DND-41 (cell line): ENCODE measurements at regions not wholly inside any gene's neighbourhood (a gene's known extent, or its start where the extent isn't known, plus 50 kb on each side); places are given as distances from the start of the nearest gene placed in this dataset.
"Not testable (repeated sequence)": the region's sequence is repeated elsewhere in the genome, so short reads cannot be mapped to it uniquely, and the experiment has no call there.

Experiments
- ATAC-seq: fragments of 200-7000 bp; cut with Tn5 transposase; 3 replicates; pipeline ENCODE4 v1.9.1; 2021; ENCODE audit warnings: low read depth; ENCODE audit not compliant: insufficient read depth
- DNase-seq: peaks from one replicate; pipeline ENCODE4 v3.0.0-alpha.2; 2020
- H2AFZ ChIP-seq: 2 replicates; pipeline ENCODE4 v1.6.0; 2012; ENCODE audit warnings: low read depth, low read length
- H3K27ac ChIP-seq: 2 replicates; pipeline ENCODE4 v1.5.1; 2012; ENCODE audit warnings: low read length, inconsistent platforms
- H3K27me3 ChIP-seq: fragments of 200-600 bp; sonication (generic); 2 replicates; pipeline ENCODE4 v1.6.0; 2012; ENCODE audit warnings: low read length, mild to moderate bottlenecking, inconsistent platforms; ENCODE audit not compliant: insufficient read depth, poor library complexity
- H3K36me3 ChIP-seq: 2 replicates; pipeline ENCODE4 v1.5.1; 2012; ENCODE audit warnings: low read length, inconsistent platforms; ENCODE audit not compliant: insufficient read depth
- H3K4me1 ChIP-seq: 2 replicates; pipeline ENCODE4 v1.5.1; 2012; ENCODE audit warnings: mild to moderate bottlenecking, low read length; ENCODE audit not compliant: insufficient read depth
- H3K4me2 ChIP-seq: 2 replicates; pipeline ENCODE4 v1.6.0; 2012; ENCODE audit warnings: mild to moderate bottlenecking, moderate library complexity, low read length, inconsistent platforms; ENCODE audit not compliant: insufficient read depth
- H3K4me3 ChIP-seq, 2 experiments: fragments of 200-600 bp in 1 of 2; shearing (Covaris generic) in 1 of 2; 2 replicates each; pipeline ENCODE4 v1.5.1; 2012 to 2016; ENCODE audit warnings: inconsistent platforms in 2 of 2, low read length in 2 of 2, mild to moderate bottlenecking in 2 of 2, low read depth in 1 of 2, moderate library complexity in 1 of 2
- H3K79me2 ChIP-seq: 2 replicates; pipeline ENCODE4 v1.6.0; 2012; ENCODE audit warnings: low read length, inconsistent platforms; ENCODE audit not compliant: insufficient read depth
- H3K9ac ChIP-seq: 2 replicates; pipeline ENCODE4 v1.6.0; 2012; ENCODE audit warnings: low read depth, mild to moderate bottlenecking, inconsistent platforms, low read length, moderate library complexity
- H3K9me3 ChIP-seq: 2 replicates; pipeline ENCODE4 v1.5.1; 2012; ENCODE audit warnings: low read length, moderate library complexity, mild to moderate bottlenecking, inconsistent platforms; ENCODE audit not compliant: insufficient read depth, severe bottlenecking
- H4K20me1 ChIP-seq: 2 replicates; pipeline ENCODE4 v1.6.0; 2012; ENCODE audit warnings: low read length; ENCODE audit not compliant: insufficient read depth

DNA sequence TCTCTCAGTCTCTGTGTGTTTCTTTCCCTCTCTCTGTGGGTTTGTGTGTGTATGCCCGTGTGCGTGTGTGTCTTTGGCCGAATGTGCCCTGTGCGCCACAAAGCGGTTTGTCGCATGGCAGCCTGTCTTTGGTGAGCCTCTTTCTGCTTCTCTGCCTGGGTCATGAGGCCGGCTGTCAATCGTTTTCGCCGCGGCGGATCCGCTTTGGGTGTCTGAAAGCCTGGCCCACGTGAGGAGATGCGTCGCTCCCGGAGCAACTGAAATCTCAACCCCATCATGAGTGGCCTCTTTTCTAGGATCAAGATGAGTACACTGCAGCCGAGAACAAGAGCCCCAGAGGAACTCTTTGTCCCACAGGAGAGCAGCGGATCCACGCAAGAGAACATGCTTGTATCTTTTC lies 98.6 kb upstream of the FOXD4L5 start:
- not testable (repeated sequence) for H3K9ac ChIP-seq, H3K4me1 ChIP-seq, H3K9me3 ChIP-seq, H3K36me3 ChIP-seq, H3K27me3 ChIP-seq, H4K20me1 ChIP-seq, DNase-seq, H3K27ac ChIP-seq, H3K4me3 ChIP-seq, H2AFZ ChIP-seq, ATAC-seq, H3K79me2 ChIP-seq
- H3K4me2 ChIP-seq, result 0 out of 2 replicates have a peak overlapping the region, but pooled peaks have one; percentile 37

GRCh38 chr9:65382701-65383318 lies 97.8 kb upstream of the FOXD4L5 start:
- H3K4me1 ChIP-seq, H3K27ac ChIP-seq, H4K20me1 ChIP-seq, ATAC-seq, H3K27me3 ChIP-seq, H2AFZ ChIP-seq, H3K9me3 ChIP-seq, H3K9ac ChIP-seq, H3K36me3 ChIP-seq, H3K4me3 ChIP-seq, DNase-seq, H3K79me2 ChIP-seq, H3K4me2 ChIP-seq: not testable (repeated sequence)
